ENCODE measurements at regions not wholly inside any gene's neighbourhood (a gene's known extent, or its start where the extent isn't known, plus 50 kb on each side); places are given as distances from the start of the nearest gene placed in this dataset.

DNA sequence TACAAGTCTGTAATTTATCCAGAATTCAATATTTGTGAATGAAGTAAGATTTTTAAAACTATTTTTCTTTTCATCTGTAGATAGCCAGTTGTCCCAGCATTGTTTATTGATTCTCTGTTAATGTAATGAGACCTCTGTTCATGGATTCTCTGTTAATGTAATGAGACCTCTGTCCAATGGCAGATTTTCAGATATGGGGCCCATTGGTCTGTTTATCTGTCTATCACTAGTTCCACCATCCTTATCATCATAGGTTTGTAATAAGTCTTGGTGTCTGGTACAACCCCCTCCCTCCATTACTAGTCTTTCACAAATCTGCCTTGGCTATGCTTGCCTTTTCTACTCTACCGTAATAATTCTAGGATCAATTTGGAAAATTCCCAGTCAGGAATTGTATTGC, 276.6 kb downstream of the ARHGAP12 start:
- TF ChIP-seq TCF7L2 (IDR thresholded peaks at IDR 0.05; ENCODE audit: low read depth, low read length) (no peak), POLR2AphosphoS5 (IDR thresholded peaks at IDR 0.05; ENCODE audit: low read depth, low read length) (no peak), SIN3A (IDR thresholded peaks at IDR 0.05; ENCODE audit: borderline replicate concordance, insufficient read depth, low read depth, low read length) (no peak)
- TF ChIP-seq, protein P1, sequence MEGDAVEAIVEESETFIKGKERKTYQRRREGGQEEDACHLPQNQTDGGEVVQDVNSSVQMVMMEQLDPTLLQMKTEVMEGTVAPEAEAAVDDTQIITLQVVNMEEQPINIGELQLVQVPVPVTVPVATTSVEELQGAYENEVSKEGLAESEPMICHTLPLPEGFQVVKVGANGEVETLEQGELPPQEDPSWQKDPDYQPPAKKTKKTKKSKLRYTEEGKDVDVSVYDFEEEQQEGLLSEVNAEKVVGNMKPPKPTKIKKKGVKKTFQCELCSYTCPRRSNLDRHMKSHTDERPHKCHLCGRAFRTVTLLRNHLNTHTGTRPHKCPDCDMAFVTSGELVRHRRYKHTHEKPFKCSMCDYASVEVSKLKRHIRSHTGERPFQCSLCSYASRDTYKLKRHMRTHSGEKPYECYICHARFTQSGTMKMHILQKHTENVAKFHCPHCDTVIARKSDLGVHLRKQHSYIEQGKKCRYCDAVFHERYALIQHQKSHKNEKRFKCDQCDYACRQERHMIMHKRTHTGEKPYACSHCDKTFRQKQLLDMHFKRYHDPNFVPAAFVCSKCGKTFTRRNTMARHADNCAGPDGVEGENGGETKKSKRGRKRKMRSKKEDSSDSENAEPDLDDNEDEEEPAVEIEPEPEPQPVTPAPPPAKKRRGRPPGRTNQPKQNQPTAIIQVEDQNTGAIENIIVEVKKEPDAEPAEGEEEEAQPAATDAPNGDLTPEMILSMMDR (IDR thresholded peaks at IDR 0.05) = no peak
- TF ChIP-seq, protein P2, sequence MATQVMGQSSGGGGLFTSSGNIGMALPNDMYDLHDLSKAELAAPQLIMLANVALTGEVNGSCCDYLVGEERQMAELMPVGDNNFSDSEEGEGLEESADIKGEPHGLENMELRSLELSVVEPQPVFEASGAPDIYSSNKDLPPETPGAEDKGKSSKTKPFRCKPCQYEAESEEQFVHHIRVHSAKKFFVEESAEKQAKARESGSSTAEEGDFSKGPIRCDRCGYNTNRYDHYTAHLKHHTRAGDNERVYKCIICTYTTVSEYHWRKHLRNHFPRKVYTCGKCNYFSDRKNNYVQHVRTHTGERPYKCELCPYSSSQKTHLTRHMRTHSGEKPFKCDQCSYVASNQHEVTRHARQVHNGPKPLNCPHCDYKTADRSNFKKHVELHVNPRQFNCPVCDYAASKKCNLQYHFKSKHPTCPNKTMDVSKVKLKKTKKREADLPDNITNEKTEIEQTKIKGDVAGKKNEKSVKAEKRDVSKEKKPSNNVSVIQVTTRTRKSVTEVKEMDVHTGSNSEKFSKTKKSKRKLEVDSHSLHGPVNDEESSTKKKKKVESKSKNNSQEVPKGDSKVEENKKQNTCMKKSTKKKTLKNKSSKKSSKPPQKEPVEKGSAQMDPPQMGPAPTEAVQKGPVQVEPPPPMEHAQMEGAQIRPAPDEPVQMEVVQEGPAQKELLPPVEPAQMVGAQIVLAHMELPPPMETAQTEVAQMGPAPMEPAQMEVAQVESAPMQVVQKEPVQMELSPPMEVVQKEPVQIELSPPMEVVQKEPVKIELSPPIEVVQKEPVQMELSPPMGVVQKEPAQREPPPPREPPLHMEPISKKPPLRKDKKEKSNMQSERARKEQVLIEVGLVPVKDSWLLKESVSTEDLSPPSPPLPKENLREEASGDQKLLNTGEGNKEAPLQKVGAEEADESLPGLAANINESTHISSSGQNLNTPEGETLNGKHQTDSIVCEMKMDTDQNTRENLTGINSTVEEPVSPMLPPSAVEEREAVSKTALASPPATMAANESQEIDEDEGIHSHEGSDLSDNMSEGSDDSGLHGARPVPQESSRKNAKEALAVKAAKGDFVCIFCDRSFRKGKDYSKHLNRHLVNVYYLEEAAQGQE (IDR thresholded peaks at IDR 0.05; ENCODE audit: insufficient read depth in 1 of 2, low read depth in 2 of 2, low read length in 1 of 2) = no peak
- Histone ChIP-seq H3K27me3 (ENCODE audit: control insufficient read depth, insufficient read depth, low read length) (no peaks in the 10 kb centered on the region), H3K36me3 (ENCODE audit: control insufficient read depth, insufficient read depth, low read length) (no peaks in the 10 kb centered on the region), H3K4me3 (ENCODE audit: low read depth in 2 of 2, low read length in 2 of 2) (no peak overlapping the region), H3K9me3 (ENCODE audit: control insufficient read depth, insufficient read depth, low read depth, low read length) (no peaks in the 10 kb centered on the region), H3K4me1 (ENCODE audit: control insufficient read depth, insufficient read depth, low read length) (peaks cover 4% of the 10 kb centered on the region; the same call in 1 of the 2 replicates), H3K27ac (ENCODE audit: low read length) (no peak overlapping the region)
- DNase-seq (ENCODE audit: low read depth, low spot score) = no peak
- no peak for ATAC-seq
- intact Hi-C loops (cut with micrococcal nuclease; ENCODE audit: unreplicated experiment) = no loop called here
- POLR2A ChIA-PET = no interaction called here
- CTCF ChIA-PET = no interaction called here
- no TSS peak for BruUV-seq (replicated peaks)
- in situ Hi-C loops (cut with HindIII; ENCODE audit: low pct_unique_long_range_greater_than_20kb, low sequenced_read_pairs) = no loop called here

DNA sequence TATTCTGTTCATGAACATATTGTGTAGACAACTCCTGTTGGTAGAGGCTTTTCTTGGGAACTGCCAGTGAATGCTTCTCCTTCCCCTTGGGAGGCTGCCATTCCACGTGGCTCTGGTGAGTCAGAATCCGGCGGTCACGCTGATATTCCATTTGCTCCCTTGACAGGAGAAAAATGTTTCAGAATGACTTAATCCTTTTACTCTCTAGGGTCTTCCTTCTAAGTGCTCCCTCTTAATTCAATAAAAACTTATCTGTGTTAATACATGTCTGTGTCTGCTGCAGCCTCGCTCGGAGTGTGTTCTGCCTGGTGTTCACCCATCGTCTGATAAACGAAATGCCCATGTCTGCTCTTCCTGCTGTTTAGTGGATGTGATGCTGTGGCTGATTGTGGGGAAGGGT, 278.6 kb downstream of the ARHGAP12 start:
- POLR2A ChIA-PET = no interaction called here
- Histone ChIP-seq H3K36me3 (ENCODE audit: control insufficient read depth, insufficient read depth, low read length) (no peaks in the 10 kb centered on the region), H3K4me3 (ENCODE audit: low read depth in 2 of 2, low read length in 2 of 2) (no peak overlapping the region), H3K27me3 (ENCODE audit: control insufficient read depth, insufficient read depth, low read length) (no peaks in the 10 kb centered on the region), H3K4me1 (ENCODE audit: control insufficient read depth, insufficient read depth, low read length) (peaks cover 4% of the 10 kb centered on the region; the same call in 1 of the 2 replicates), H3K9me3 (ENCODE audit: control insufficient read depth, insufficient read depth, low read depth, low read length) (no peaks in the 10 kb centered on the region), H3K27ac (ENCODE audit: low read length) (no peak overlapping the region; the same call in 1 of the 2 replicates)
- in situ Hi-C loops (cut with HindIII; ENCODE audit: low pct_unique_long_range_greater_than_20kb, low sequenced_read_pairs) = no loop called here
- intact Hi-C loops (cut with micrococcal nuclease; ENCODE audit: unreplicated experiment) = no loop called here
- DNase-seq (ENCODE audit: low read depth, low spot score) = no peak
- BruUV-seq (replicated peaks) = no TSS peak
- CTCF ChIA-PET = no interaction called here
- TF ChIP-seq TCF7L2 (IDR thresholded peaks at IDR 0.05; ENCODE audit: low read depth, low read length) = no peak
- no peak for TF ChIP-seq POLR2AphosphoS5 (IDR thresholded peaks at IDR 0.05; ENCODE audit: low read depth, low read length)
- TF ChIP-seq, protein P1 (IDR thresholded peaks at IDR 0.05) = no peak
- no peak for TF ChIP-seq SIN3A (IDR thresholded peaks at IDR 0.05; ENCODE audit: borderline replicate concordance, insufficient read depth, low read depth, low read length)
- TF ChIP-seq, protein P2 (IDR thresholded peaks at IDR 0.05; ENCODE audit: insufficient read depth in 1 of 2, low read depth in 2 of 2, low read length in 1 of 2) = no peak
- peak; percentile 42; the same call in 1 of the 2 replicates for ATAC-seq
